22Rv1 (cell line): ENCODE measurements at regions not wholly inside any gene's neighbourhood (a gene's known extent, or its start where the extent isn't known, plus 50 kb on each side); places are given as distances from the start of the nearest gene placed in this dataset.

Experiments used
- H3K27ac ChIP-seq: fragments of 450-650 bp; 2 replicates; pipeline ENCODE4 v1.5.1; 2017
- ZFX ChIP-seq: fragments of 450-650 bp; IDR thresholded peaks from 2 replicates; pipeline ENCODE4 v1.6.1; 2017; ENCODE audit warnings: antibody characterized with exemption, borderline replicate concordance
- TF ChIP-seq, protein P1 (sequence below): fragments of 450-650 bp; IDR thresholded peaks from 2 replicates; pipeline ENCODE4 v1.5.1; 2017; ENCODE audit warnings: mild to moderate bottlenecking

GRCh38 chr16:22743401-22743800 is 70.6 kb upstream of the HS3ST2 start:
- no peak for TF ChIP-seq ZFX
- TF ChIP-seq, protein P1, sequence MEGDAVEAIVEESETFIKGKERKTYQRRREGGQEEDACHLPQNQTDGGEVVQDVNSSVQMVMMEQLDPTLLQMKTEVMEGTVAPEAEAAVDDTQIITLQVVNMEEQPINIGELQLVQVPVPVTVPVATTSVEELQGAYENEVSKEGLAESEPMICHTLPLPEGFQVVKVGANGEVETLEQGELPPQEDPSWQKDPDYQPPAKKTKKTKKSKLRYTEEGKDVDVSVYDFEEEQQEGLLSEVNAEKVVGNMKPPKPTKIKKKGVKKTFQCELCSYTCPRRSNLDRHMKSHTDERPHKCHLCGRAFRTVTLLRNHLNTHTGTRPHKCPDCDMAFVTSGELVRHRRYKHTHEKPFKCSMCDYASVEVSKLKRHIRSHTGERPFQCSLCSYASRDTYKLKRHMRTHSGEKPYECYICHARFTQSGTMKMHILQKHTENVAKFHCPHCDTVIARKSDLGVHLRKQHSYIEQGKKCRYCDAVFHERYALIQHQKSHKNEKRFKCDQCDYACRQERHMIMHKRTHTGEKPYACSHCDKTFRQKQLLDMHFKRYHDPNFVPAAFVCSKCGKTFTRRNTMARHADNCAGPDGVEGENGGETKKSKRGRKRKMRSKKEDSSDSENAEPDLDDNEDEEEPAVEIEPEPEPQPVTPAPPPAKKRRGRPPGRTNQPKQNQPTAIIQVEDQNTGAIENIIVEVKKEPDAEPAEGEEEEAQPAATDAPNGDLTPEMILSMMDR = no peak
- no peak overlapping the region for H3K27ac ChIP-seq

GRCh38 chr16:22751104-22751667 is 62.8 kb upstream of the HS3ST2 start:
- H3K27ac ChIP-seq = no peak overlapping the region
- no peak for TF ChIP-seq ZFX
- TF ChIP-seq, protein P1 = no peak

GRCh38 chr16:22751685-22752084 is 62.3 kb upstream of the HS3ST2 start:
- no peak for TF ChIP-seq ZFX
- TF ChIP-seq, protein P1 = no peak
- H3K27ac ChIP-seq = no peak overlapping the region

GRCh38 chr16:22753451-22753850 is 60.5 kb upstream of the HS3ST2 start:
- TF ChIP-seq, protein P1 = no peak
- TF ChIP-seq ZFX = no peak
- no peak overlapping the region for H3K27ac ChIP-seq

DNA sequence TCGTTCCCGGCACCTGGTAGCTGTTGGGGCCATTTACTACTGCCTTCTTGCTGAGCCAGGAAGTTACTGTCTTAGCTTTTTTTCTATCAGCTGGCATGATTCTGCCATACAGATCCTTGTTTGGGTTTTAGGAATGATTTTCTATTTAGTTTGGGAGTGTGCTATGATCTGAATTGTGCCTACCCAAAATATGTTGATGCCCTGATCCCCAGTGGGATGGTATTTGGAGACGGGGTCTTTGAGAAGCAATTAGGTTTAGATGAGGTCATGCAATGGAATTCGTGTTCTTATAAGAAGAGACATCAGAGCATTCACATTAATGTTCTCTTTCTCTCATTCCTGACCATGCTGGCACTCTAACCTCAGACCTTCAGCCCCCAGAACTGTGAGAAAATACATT is 59.4 kb upstream of the HS3ST2 start:
- TF ChIP-seq, protein P1 = no peak
- no peak for TF ChIP-seq ZFX
- H3K27ac ChIP-seq = no peak overlapping the region

DNA sequence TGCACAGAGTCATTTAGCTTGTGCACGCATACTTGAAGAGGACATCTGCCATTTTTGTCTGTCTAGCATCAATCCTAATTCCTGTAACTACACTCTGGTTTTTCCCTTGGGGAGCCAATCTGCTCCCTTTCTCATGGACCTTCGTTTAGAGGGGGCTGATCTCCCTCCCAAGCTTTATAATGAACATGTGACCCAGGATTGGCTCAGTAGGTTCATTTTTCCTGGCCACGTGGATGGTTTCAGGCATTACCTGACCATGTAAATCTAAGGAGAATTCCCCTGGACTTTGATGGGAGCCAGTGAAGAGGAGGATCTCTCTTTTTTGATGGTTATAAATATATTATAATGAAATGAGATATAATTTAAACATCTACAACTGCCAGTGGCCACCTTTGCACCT is 56.8 kb upstream of the HS3ST2 start:
- no peak overlapping the region for H3K27ac ChIP-seq
- TF ChIP-seq ZFX = no peak
- TF ChIP-seq, protein P1 = no peak

GRCh38 chr16:22762486-22762885 is 51.5 kb upstream of the HS3ST2 start:
- H3K27ac ChIP-seq = no peak overlapping the region
- no peak for TF ChIP-seq ZFX
- TF ChIP-seq, protein P1 = no peak
